ENCODE measurements at regions not wholly inside any gene's neighbourhood (a gene's known extent, or its start where the extent isn't known, plus 50 kb on each side); places are given as distances from the start of the nearest gene placed in this dataset.

DNA sequence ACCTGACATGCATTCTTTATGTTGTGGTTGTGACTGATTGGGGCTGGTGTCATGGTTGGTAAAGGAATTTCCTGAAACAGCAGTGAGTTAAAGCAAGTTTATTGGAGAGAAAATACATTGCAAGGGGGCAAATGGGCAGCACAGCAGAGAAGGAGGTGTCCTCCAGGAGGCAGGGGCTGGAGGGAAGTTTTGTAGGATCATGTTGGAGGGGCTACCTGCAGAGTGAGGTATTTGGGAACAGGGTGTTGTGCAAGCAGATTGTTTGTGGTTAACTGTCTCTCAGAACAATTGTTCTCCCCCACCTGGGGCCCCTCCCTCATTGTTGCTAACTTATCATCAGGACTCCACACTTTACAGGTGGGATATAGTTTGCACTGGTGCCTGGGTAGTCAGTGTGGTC, 196.0 kb downstream of the NSUN3 start:
- DNase-seq (ENCODE audit: low read depth in 4 of 4, low spot score in 1 of 4), result no peak

DNA sequence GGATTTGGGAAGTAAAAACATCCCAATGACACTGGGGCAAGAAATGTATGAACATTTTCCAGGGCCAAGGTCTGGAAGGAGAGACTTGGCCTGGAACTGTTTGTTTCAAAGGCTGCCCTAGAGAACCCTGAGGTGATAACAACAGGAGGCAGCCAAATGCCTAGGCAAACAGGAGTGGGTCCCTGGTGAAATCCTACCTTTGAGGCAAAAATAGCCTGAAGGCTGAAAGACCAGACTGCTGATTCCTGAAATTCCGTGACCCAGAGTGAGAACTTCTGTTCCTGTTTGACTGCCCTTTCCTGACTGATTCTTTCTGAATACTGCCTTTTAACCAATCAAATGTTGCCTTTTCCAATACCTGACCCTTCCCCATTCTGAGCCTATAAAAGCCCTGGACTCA, 196.4 kb downstream of the NSUN3 start:
- DNase-seq (ENCODE audit: low read depth in 4 of 4, low spot score in 1 of 4), result no peak

DNA sequence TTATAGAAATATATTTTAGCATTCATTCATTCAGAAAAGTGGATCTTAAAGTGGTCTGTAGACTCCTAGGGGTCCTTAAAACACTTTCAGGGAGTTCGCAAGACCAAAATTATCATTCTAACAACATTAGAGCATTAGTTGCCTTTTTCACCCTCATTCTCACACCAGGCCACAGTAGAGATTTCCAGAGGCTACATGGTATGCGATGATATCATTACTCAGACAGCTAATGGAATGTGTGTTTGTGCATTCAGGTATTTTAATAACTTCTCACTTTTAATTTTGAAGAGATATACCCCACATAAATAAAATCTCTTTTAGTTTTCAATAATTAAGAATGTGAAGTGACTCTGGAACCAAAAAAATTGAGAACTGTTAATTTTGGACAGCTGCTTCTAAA, 206.9 kb downstream of the NSUN3 start:
- no peak for DNase-seq (ENCODE audit: low read depth in 4 of 4, low spot score in 1 of 4)

DNA sequence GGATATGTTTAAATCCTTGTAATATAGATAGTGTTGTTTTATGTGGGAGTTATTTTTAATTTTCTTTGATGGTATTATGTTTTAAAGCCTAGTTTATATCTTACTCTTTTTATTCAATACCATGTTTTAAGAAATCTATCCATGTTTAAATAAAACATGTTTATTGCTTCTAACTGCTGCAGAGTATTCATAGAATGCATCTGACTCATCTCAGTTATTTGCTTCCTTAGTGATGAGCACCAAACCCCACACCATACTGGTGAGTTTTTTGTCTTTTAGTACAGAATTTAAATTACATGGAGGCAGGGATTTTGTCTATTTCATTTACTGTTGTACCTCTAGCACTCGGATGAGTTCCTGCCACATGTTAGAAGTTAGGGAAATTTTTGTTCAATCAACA, 209.2 kb downstream of the NSUN3 start:
- DNase-seq (ENCODE audit: low read depth in 4 of 4, low spot score in 1 of 4), result no peak

DNA sequence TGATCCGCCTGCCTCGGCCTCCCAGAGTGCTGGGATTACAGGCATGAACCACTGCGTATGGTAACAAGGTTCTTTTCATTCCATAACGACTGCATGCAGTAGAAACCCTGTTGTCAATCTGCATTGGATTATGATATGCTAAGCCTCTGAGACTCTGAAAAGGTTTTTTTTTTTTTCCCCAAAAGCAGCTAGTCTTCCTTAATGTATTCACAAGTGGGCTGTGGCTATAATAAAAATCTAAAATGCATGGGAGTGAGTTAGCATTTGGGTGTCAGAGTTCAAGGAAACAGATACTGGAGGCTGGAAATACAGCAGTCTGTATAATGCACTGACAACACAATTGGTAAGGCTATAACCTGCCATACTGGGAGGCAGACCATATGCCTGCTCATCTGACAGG, 218.1 kb downstream of the NSUN3 start:
- DNase-seq (ENCODE audit: low read depth in 4 of 4, low spot score in 1 of 4), result no peak

DNA sequence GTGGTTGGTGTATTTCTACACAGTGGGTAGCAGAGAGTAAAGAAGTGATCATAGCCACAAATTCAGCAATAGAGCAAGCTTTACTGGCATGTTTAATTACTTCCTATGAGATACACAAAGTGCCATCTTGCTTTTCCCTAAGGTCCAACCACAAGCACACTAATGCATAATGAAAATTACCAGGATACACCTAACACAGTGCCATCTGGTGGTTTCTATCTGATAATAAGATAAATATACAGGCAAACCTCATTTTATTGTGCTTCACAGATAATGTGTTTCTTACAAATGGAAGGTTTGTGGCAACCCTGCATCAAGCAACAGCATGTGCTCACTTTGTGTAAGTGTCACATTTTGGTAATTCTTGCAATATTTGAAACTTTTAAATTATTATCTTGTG, 223.0 kb downstream of the NSUN3 start:
- no peak for DNase-seq (ENCODE audit: low read depth in 4 of 4, low spot score in 1 of 4)

DNA sequence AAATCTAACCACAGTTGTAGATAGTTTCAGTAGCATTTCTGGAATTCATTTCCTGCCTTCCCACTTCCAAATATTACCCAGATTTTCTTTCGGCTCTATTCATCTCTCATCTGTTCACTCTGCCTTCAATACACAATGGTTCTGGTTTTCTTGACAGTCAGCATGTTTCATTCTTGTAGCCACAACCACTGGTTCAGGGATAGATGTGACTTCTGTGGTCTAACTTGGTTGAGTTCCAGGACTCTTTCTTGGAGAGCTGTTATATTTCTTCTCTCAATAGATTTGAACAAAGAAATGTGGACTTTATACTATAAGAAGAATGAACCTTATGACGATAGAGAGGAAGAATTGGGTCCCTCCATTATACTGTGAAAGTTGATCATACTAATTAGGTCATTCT, 228.8 kb downstream of the NSUN3 start:
- DNase-seq (ENCODE audit: low read depth in 4 of 4, low spot score in 1 of 4), result no peak

DNA sequence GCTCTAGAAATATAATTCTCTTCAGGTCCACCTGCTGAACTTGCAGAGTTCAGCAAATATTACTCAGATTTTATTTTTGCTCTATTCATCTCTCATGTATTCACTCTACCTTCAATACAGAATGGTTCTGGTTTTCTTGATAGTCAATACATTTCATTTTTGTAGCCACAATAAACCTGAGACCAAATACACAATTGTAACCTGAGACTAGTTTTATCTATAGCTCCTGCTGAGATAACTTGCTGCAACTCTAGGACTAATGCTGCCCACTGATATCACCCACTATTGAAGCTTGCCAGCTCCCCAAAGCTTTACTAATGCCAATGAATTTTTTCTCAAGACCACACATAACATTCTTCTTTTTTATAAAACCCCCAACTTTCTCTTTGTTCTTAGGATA, 229.3 kb downstream of the NSUN3 start:
- DNase-seq (ENCODE audit: low read depth in 4 of 4, low spot score in 1 of 4), result no peak

DNA sequence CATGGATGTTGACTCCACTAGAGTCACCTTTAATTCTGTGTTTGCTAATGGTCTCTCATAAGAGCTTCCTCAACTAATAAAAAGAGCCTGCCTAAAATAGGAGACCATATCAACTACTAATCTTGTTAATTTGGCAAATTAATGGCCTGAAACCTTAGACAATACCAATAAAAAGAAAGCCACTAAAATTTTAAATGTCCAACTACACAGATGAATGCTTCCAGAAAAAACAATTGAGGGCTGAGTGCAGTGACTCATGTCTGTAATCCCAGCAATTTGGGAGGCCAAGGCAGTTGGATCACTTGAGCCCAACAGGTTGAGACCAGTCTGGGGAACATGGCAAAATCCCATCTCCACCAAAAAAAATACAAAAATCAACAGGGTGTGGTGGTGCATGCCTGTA, 230.9 kb downstream of the NSUN3 start:
- DNase-seq (ENCODE audit: low read depth in 4 of 4, low spot score in 1 of 4), result no peak

DNA sequence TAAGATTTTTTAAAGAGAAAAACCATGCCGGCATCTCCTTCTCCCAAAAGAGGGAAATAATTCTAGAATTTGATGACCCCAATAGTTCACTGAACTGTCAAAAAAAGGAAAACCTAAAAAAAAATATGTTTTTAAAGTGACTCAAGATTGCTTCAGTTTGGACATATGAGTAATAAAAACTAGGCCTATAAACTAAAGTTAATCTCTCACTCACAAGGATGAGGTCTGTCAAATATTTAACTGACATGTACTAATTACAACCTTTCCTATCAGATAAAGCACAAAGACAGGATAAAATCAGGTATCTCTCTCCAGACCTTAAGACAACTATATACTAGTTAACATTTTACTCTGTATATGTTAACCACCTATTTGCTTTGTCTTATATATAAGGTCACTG, 231.9 kb downstream of the NSUN3 start:
- DNase-seq (ENCODE audit: low read depth in 4 of 4, low spot score in 1 of 4), result no peak

DNA sequence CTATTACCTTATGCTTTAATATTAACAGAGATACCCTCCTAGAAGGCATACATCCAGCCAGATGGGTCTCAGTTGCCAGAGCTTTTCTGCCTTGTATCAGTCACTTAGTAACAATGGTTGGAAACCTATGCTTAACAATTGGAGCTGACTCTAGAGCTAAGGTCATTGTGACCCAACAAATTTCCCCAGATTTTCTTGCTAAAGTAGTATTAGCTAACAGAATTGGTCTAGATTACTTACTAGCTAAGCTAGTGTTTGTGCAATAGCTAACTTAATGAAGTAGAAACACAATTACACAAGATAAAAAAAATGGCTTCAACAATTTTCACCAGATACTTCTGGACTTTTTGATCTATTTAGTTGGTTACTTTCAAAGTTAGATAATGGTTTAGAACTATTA, 236.9 kb downstream of the NSUN3 start:
- no peak for DNase-seq (ENCODE audit: low read depth in 4 of 4, low spot score in 1 of 4)

DNA sequence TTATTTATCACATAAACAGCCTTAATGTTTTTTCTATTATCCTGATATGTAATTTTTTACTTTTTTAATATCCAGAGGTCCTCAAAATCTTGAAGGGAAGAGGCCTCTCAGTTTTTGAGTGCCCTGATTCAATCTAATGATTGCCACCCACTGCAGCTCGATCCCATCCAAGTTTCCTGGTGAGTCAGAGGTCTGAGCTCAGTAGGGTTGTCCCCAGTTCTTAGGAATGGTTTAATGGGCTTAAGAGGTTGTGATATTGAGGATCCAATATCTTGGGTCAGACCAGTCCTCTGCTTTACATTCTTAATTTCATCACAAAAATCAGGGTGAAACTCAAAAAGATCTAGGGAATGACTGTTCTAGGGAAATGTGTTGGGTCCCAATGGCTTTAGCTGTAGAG, 238.5 kb downstream of the NSUN3 start:
- DNase-seq (ENCODE audit: low read depth in 4 of 4, low spot score in 1 of 4), result no peak

DNA sequence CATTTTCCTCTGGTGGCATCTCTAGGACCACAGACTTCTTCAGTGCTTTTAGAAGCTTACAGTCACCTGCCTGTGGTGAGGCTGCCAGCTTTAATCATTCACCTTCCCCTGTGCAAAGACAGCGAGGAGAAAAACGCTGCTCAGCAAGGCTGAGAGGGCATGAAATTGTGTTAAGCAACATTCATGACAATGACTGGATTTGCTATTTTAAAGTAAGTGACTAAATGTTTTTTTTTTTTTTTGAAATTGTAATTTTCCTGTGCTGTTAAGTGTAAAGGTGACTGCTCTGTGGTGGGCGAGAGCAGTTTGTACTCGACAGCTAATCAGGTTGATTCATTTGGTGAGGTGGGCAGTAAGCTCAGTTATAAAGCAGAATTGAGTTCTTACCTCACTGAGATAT, 240.4 kb downstream of the NSUN3 start:
- DNase-seq (ENCODE audit: low read depth in 4 of 4, low spot score in 1 of 4), result no peak

DNA sequence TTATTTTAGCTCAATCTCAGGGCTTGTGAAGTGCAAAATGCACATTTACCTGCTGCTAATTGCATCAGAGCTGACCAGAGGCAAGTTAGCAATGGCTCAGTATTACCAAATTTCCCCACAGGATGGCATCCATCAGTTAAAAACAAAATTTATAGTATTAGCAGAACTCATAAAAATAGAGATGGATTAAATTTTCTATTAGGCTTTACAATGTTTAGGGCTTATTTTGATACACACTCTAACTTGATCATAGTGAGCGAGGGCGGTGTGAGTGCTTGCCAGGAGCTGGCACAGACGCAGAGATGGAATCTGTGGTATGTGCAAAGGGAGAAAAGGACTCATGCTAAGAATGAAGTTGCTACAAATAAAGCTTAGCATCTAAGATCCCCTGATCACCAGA, 241.0 kb downstream of the NSUN3 start:
- DNase-seq (ENCODE audit: low read depth in 4 of 4, low spot score in 1 of 4), result no peak

DNA sequence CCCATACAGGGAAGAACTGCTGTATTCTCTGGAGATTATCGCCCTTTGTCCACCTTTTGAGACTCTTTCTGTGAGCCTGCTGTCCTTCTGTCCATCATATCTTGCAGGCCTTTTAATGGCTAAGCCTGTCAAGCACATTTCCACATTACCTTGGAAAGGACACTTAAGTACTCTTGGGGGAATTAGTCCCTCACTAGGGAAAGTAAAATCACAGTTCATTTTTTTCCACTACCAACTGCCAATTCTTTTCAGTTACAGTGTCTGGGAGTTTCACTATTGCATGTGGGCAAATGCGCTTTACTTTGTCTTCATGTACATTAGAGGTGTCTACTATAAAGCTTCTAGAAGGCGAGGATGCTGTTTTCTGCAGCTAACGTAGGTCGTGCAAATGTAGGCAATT, 242.1 kb downstream of the NSUN3 start:
- DNase-seq (ENCODE audit: low read depth in 4 of 4, low spot score in 1 of 4), result no peak

DNA sequence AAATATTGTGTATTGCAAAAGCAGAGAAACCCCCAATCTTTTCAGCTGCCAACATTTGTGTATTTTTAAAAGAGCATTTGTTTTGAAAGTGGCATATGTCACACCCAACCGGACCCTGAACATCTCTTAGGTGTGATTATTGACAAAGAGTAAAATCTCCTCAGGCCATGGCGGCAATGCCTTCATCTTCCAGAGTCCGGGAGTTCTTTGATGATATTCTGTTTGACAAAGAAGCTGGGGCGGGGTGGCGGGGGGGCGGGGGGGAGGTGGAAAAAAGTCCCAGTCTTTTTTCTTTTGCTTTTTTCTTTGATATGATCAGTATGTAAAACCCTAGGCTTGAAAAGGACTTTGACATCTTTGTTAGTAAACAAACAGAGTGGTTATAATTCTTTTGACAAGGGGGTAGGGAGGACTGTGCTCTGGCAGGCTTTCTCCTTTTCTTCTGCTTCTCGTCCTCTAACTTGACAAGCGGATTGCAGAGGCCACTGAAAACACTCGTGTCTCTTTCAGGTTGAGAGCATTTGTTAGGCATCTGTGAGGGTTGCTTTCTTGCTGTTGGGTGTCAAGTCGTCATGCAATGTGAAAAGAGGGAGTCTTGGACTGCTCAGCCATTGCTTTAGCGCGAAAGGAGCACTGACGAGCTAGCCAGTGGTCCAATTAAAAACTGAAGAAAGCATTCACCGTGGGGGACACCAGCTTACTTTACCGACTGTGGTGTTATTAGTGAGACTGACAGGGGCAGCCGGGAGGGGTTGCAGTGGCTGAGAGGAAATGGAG, 243.2 kb downstream of the NSUN3 start:
- no peak for DNase-seq (ENCODE audit: low read depth in 4 of 4, low spot score in 1 of 4)

DNA sequence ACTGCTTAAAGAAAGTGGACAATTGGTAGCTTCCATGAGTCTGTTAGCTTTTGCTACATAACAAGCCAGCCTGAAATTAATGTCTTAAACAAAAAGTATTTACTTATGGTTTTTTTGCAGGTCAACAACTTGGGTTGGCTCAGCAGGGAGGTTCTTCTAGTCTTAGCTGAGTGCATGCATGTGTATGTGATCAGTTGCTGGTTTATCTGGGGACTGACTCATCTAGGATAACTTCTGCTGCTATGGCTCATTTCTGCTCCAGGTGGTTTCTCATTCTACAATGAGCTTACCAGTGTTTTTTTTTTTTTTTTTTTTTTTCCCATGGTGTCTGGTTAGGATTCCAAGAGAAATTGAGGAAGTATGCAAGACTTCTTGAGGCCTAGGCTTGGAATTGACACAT, 244.7 kb downstream of the NSUN3 start:
- no peak for DNase-seq (ENCODE audit: low read depth in 4 of 4, low spot score in 1 of 4)

DNA sequence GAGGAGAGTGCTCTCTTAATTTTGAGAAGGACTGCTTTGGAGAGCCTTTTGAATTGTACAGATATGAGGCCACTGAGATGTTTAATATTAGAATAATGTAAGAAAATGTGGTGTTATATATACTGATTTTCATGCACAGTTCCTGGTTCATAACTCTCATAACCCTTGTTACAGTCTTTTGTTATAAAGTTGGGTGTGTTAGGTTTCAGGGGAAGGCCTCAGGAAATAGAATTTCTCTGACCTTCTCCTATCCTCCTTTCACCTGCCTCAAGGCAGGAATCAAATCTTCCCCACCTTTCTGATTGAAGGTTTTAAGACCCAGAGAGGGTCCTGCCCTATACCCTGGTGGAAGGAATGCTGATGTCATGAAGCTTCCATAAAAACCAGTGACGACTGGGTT, 245.9 kb downstream of the NSUN3 start:
- no peak for DNase-seq (ENCODE audit: low read depth in 4 of 4, low spot score in 1 of 4)

DNA sequence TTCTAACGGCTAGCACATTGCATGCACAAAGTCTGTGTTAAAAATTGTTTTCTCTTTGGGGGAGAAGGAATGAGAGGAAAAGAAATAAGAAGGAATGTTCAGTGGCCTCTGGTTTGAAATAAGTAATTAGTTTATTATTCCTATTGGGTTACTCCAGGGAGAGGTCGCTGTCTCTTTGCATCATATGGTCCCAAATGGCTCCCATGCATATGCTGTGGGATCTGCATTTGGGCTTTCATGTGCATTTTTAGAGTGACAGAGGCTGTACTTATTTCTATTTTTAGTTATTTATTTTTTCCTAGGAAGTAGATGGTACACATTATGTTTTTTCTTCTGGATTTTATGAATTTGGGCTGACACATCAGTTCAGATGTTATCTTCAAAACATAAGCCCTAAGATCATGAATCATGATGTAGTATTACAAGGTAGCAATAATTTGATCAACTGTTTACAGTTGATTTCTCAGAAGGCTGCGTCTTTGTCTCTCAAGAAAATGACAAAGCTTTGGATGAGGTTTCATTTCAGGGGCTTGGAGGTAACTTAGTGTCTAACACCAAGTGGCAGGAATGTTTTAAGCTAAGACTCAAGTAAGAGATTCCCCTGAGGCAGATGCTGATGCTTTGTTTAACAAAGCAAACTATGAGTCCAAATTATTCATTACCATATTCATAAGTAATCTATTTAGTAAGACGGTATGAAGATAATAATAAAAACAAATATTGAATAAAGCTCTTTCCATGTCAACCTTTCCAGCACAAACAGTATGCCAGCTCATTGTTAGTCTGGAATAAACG, 247.7 kb downstream of the NSUN3 start:
- no peak for DNase-seq (ENCODE audit: low read depth in 4 of 4, low spot score in 1 of 4)

DNA sequence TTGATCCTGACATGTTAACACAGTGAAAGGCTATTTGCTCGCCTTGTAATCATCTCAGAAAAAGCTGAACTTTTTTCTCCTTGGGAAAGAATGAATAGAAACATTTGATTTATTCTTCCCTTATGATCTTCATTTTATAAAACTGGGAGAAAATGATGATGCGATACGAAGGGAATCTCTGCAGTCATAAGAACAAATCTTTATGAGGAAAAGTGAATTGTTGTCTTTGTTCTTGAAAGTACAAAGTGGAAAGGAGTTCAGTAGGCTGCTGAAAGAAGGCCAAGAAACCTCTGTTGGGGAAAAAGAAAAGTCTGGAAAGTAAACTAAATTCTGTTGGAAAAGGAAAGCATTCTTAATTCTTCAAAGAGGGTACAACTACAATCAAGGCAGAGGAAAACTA, 248.8 kb downstream of the NSUN3 start:
- DNase-seq (ENCODE audit: low read depth in 4 of 4, low spot score in 1 of 4), result no peak

DNA sequence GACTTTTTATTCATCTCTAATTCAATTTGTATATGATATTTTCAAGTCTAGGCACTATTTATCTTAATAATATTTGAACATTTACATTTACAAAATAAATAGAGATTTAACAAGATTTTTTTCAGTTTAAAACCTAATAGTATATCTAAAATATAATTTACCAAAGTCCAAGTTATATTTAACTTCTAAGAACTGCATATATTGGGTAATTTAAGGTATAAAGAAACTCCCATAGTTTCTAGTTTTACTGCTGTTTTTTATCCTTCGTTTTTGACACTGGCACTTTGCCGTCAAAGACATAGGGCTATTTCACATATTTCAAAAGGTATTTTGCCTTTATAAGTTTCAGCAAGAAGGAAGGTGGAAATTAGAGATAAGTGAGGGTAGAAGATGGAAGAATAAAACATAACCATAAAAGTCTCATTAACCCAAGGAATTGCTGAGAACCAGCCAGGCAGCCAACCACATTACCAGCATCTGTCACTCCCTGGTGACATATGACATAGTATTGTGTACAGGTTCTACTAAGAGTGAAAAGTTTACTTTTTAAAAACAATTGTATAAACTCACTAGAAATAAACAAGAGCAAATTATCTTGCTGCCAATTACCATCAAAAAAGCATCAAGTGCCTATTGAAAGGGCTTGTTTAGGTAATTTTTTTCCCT, 251.5 kb downstream of the NSUN3 start:
- no peak for DNase-seq (ENCODE audit: low read depth in 4 of 4, low spot score in 1 of 4)

DNA sequence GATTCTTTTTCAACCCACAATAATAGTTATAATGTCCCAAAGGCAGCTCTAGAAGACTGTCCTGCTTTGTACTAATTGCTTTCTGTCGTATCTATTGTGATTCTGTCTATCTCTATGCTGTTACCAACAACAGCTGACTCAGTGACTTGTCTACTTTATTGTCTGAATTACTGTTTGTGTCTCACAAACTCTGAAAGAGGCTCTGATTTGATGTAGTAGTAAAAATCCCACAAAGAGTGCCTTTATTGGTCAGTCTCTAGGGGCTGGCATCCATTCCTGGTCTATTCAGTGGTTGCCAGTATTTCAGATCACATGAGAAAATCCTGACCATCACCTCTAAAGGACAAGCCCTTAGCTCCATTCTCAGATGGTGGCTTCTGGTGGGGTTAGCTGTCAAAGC, 254.2 kb downstream of the NSUN3 start:
- DNase-seq (ENCODE audit: low read depth in 4 of 4, low spot score in 1 of 4), result no peak

Data from stimulated activated CD4-positive, alpha-beta T cell treated with anti-CD3 and anti-CD28 coated beads, Interleukin-1b, Interleukin-23, amount 100 ng/mL, for 24 hours (primary cell).